IMR-90 (cell line): ENCODE measurements at regions not wholly inside any gene's neighbourhood (a gene's known extent, or its start where the extent isn't known, plus 50 kb on each side); places are given as distances from the start of the nearest gene placed in this dataset.

ENCODE experiments used
- ATAC-seq: fragments of 200-7000 bp; cut with Tn5 transposase; 2 replicates; pipeline ENCODE4 v1.9.1; 2020; ENCODE audit warnings: low read depth, mild to moderate bottlenecking, moderate library complexity
- BruUV-seq: library from RNA; stranded (reverse); fragments of 400-500 nt; replicated peaks from 2 replicates; lab custom pipeline; 2021; lab: Mats Ljungman, UMichigan
- CTCF ChIA-PET: fragments of 300-600 bp; formaldehyde crosslinking; extraction: SDS; loops from one replicate; lab custom pipeline; 2021; ENCODE audit warnings: antibody characterized with exemption; lab: Yijun Ruan, JAX
- POLR2A ChIA-PET: fragments of 300-600 bp; sonication (Branson Sonifier 250); formaldehyde crosslinking; loops from one replicate; lab custom pipeline; 2022; ENCODE audit warnings: antibody characterized with exemption; ENCODE audit not compliant: unreplicated experiment; lab: Charles Lee
- DNase-seq: peaks from one replicate; pipeline ENCODE4 v3.0.0; 2013
- H2AFZ ChIP-seq: replicated peaks from 2 replicates; pipeline ENCODE3; 2013; ENCODE audit warnings: low read length, mild to moderate bottlenecking; ENCODE audit not compliant: poor library complexity
- H2AK5ac ChIP-seq: 2 replicates; pipeline ENCODE4 v1.6.1; 2013; ENCODE audit warnings: low read depth, low read length, inconsistent platforms
- H2AK9ac ChIP-seq: replicated peaks from 2 replicates; pipeline ENCODE3; 2013; ENCODE audit warnings: mild to moderate bottlenecking, low read depth, low read length, moderate library complexity; ENCODE audit not compliant: poor library complexity
- H2BK120ac ChIP-seq: 2 replicates; pipeline ENCODE4 v1.6.1; 2013; ENCODE audit warnings: low read depth, low read length, inconsistent platforms
- H2BK15ac ChIP-seq: 3 replicates; pipeline ENCODE4 v1.6.1; 2013; ENCODE audit warnings: low read depth, low read length, inconsistent platforms
- H2BK20ac ChIP-seq: 2 replicates; pipeline ENCODE4 v1.6.1; 2013; ENCODE audit warnings: low read depth, mild to moderate bottlenecking, inconsistent platforms, low read length, moderate library complexity
- H2BK5ac ChIP-seq: 2 replicates; pipeline ENCODE4 v1.6.1; 2013; ENCODE audit warnings: mild to moderate bottlenecking, low read depth, low read length, inconsistent platforms; ENCODE audit not compliant: poor library complexity, severe bottlenecking
- H3K14ac ChIP-seq: replicated peaks from 2 replicates; pipeline ENCODE4 v1.6.1; 2013; ENCODE audit warnings: low read depth, low read length, inconsistent platforms
- H3K18ac ChIP-seq: 2 replicates; pipeline ENCODE4 v1.6.1; 2013; ENCODE audit warnings: low read depth, low read length, control low read depth
- H3K23ac ChIP-seq: 2 replicates; pipeline ENCODE4 v1.6.1; 2013; ENCODE audit warnings: low read depth, low read length, inconsistent platforms
- H3K27ac ChIP-seq: 2 replicates; pipeline ENCODE4 v1.5.1; 2013; ENCODE audit warnings: mild to moderate bottlenecking, control low read depth, low read length; ENCODE audit not compliant: insufficient read depth
- H3K27me3 ChIP-seq: 2 replicates; pipeline ENCODE4 v1.6.1; 2013; ENCODE audit warnings: low read length; ENCODE audit not compliant: control insufficient read depth, insufficient read depth
- H3K36me3 ChIP-seq: 2 replicates; pipeline ENCODE4 v1.6.1; 2013; ENCODE audit warnings: low read length, mixed read lengths; ENCODE audit not compliant: control insufficient read depth, insufficient read depth
- H3K4ac ChIP-seq: 2 replicates; pipeline ENCODE4 v1.6.1; 2013; ENCODE audit warnings: low read depth, low read length, inconsistent platforms
- H3K4me1 ChIP-seq: 2 replicates; pipeline ENCODE4 v1.6.1; 2013; ENCODE audit warnings: low read length, mixed read lengths; ENCODE audit not compliant: control insufficient read depth, insufficient read depth
- H3K4me2 ChIP-seq: 2 replicates; pipeline ENCODE4 v1.6.1; 2013; ENCODE audit warnings: low read depth, mild to moderate bottlenecking, control low read depth, low read length, moderate library complexity
- H3K4me3 ChIP-seq: 2 replicates; pipeline ENCODE4 v1.5.1; 2013; ENCODE audit warnings: low read depth, mild to moderate bottlenecking, control low read depth, low read length, moderate library complexity; ENCODE audit not compliant: insufficient read depth
- H3K56ac ChIP-seq: 2 replicates; pipeline ENCODE4 v1.6.1; 2013; ENCODE audit warnings: low read length, inconsistent platforms; ENCODE audit not compliant: insufficient read depth; ENCODE audit errors: extremely low read depth
- H3K79me1 ChIP-seq, 2 experiments: 2 replicates each; pipeline ENCODE4 v1.6.1; 2013; ENCODE audit warnings: low read length in 2 of 2, inconsistent platforms in 1 of 2, low read depth in 1 of 2
- H3K9ac ChIP-seq: 2 replicates; pipeline ENCODE4 v1.6.1; 2013; ENCODE audit warnings: low read depth, low read length, control low read depth
- H3K9me1 ChIP-seq: 2 replicates; pipeline ENCODE4 v1.6.1; 2013; ENCODE audit warnings: low read length, inconsistent platforms; ENCODE audit not compliant: insufficient read depth
- H3K9me3 ChIP-seq: 2 replicates; pipeline ENCODE4 v1.6.1; 2013; ENCODE audit warnings: low read length; ENCODE audit not compliant: control insufficient read depth, insufficient read depth
- H4K20me1 ChIP-seq: 2 replicates; pipeline ENCODE4 v1.6.1; 2013; ENCODE audit warnings: low read length, inconsistent platforms; ENCODE audit not compliant: insufficient read depth
- H4K5ac ChIP-seq: 2 replicates; pipeline ENCODE4 v1.6.1; 2013; ENCODE audit warnings: mild to moderate bottlenecking, low read depth, low read length, control low read depth
- H4K8ac ChIP-seq, 2 experiments: 2 replicates each; pipeline ENCODE4 v1.6.1; 2013; ENCODE audit warnings: low read depth in 2 of 2, low read length in 2 of 2, control low read depth in 1 of 2, inconsistent platforms in 1 of 2
- H4K91ac ChIP-seq: 2 replicates; pipeline ENCODE4 v1.6.1; 2013; ENCODE audit warnings: low read depth, low read length, inconsistent platforms; ENCODE audit not compliant: insufficient read depth
- BHLHE40 ChIP-seq: fragments of 150-350 bp; IDR thresholded peaks from 2 replicates; pipeline ENCODE4 v1.6.1; 2016; ENCODE audit warnings: mild to moderate bottlenecking, low read depth, low read length
- CHD1 ChIP-seq: IDR thresholded peaks from 2 replicates; pipeline ENCODE4 v1.6.1; 2012; ENCODE audit warnings: low read depth, low read length, improper control_type of control experiment
- CTCF ChIP-seq: conservative IDR thresholded peaks from 2 replicates; pipeline ENCODE4 v1.5.1; 2012; ENCODE audit warnings: mild to moderate bottlenecking, low read depth, low read length, improper control_type of control experiment
- ELK1 ChIP-seq: fragments of 150-350 bp; IDR thresholded peaks from 2 replicates; pipeline ENCODE4 v1.6.1; 2016; ENCODE audit warnings: low read depth, mild to moderate bottlenecking, low read length, moderate library complexity, borderline replicate concordance
- FOS ChIP-seq: fragments of 150-350 bp; IDR thresholded peaks from 2 replicates; pipeline ENCODE4 v1.6.1; 2016; ENCODE audit warnings: low read depth, low read length
- MAZ ChIP-seq: IDR thresholded peaks from 2 replicates; pipeline ENCODE4 v1.6.1; 2012; ENCODE audit warnings: low read depth, mild to moderate bottlenecking, low read length, improper control_type of control experiment, moderate library complexity, borderline replicate concordance
- NFE2L2 ChIP-seq: fragments of 150-350 bp; IDR thresholded peaks from 2 replicates; pipeline ENCODE4 v1.6.1; 2016; ENCODE audit warnings: low read depth, mild to moderate bottlenecking, low read length
- POLR2A ChIP-seq: IDR thresholded peaks from 2 replicates; pipeline ENCODE4 v1.6.1; 2012; ENCODE audit warnings: mild to moderate bottlenecking, low read depth, low read length
- RAD21 ChIP-seq: IDR thresholded peaks from 2 replicates; pipeline ENCODE4 v1.6.1; 2012; ENCODE audit warnings: low read length, improper control_type of control experiment
- RCOR1 ChIP-seq: IDR thresholded peaks from 2 replicates; pipeline ENCODE4 v1.6.1; 2012; ENCODE audit warnings: mild to moderate bottlenecking, low read length, improper control_type of control experiment; ENCODE audit not compliant: insufficient replicate concordance
- RFX5 ChIP-seq: IDR thresholded peaks from 2 replicates; pipeline ENCODE4 v1.8.0; 2012; ENCODE audit warnings: low read depth, mild to moderate bottlenecking, low read length, moderate library complexity
- SMC3 ChIP-seq: fragments of 150-350 bp; IDR thresholded peaks from 2 replicates; pipeline ENCODE4 v1.6.1; 2016; ENCODE audit warnings: low read depth, mild to moderate bottlenecking, antibody characterized with exemption, low read length, moderate library complexity
- USF2 ChIP-seq: fragments of 150-350 bp; IDR thresholded peaks from 2 replicates; pipeline ENCODE4 v1.6.1; 2017; ENCODE audit warnings: mild to moderate bottlenecking, antibody characterized with exemption, low read length, low read depth
- WGBS, 2 experiments: methylation state at CpG; one replicate each; pipeline versions ENCODE4 v1.1.5 to v1.1.7; 2013; ENCODE audit warnings: missing lambda C conversion rate in 2 of 2; ENCODE audit not compliant: insufficient read length in 1 of 2; ENCODE audit errors: extremely low coverage in 2 of 2; 5-methylcytosine and 5-hydroxymethylcytosine counted together
- dilution Hi-C: fragments of 300-500 bp; cut with HindIII; formaldehyde crosslinking; loops from one replicate; pipeline ENCODE4 v1.14.3; 2018; ENCODE audit warnings: low sequenced_read_pairs; ENCODE audit not compliant: unreplicated experiment
- in situ Hi-C: fragments of 300-500 bp; cut with MboI; formaldehyde crosslinking; loops from 3 replicates; pipeline ENCODE4 v1.14.3; 2019; ENCODE audit warnings: low sequenced_read_pairs, inconsistent platforms, mixed read lengths
- intact Hi-C: fragments of 100-400 bp; cut with micrococcal nuclease; formaldehyde crosslinking; loops from 2 replicates; pipeline ENCODE4 v1.10.0; 2022

GRCh38 chr14:80080601-80081000 lies 130.7 kb downstream of the DIO2 start:
- no peak overlapping the region for H4K5ac ChIP-seq
- TF ChIP-seq CTCF (no peak), BHLHE40 (no peak), USF2 (no peak), FOS (no peak), SMC3 (no peak), RFX5 (no peak), MAZ (no peak), POLR2A (no peak), CHD1 (no peak), NFE2L2 (no peak), ELK1 (no peak), RAD21 (no peak), RCOR1 (no peak)
- dilution Hi-C loops (no loop called here), intact Hi-C loops (no loop called here), in situ Hi-C loops (no loop called here)
- no peak overlapping the region for H2BK120ac ChIP-seq
- no peak overlapping the region for H3K56ac ChIP-seq
- H3K4ac ChIP-seq = no peak overlapping the region
- no peaks in the 10 kb centered on the region for H3K79me1 ChIP-seq
- H2AK9ac ChIP-seq = no peak overlapping the region
- H2BK5ac ChIP-seq = no peak overlapping the region
- ATAC-seq (no peak), DNase-seq (no peak)
- POLR2A ChIA-PET = no interaction called here
- no peak overlapping the region for H3K18ac ChIP-seq
- H2AFZ ChIP-seq = no peak overlapping the region
- BruUV-seq = no TSS peak
- no peak overlapping the region for H4K8ac ChIP-seq
- H3K27me3 ChIP-seq = no peaks in the 10 kb centered on the region
- no peak overlapping the region for H3K14ac ChIP-seq
- H3K4me2 ChIP-seq = no peak overlapping the region
- no peak overlapping the region for H3K27ac ChIP-seq
- H3K9me3 ChIP-seq = no peaks in the 10 kb centered on the region
- H4K20me1 ChIP-seq = no peaks in the 10 kb centered on the region
- H3K4me1 ChIP-seq = no peaks in the 10 kb centered on the region
- H3K9ac ChIP-seq = no peak overlapping the region
- H2BK15ac ChIP-seq = no peak overlapping the region
- H2BK20ac ChIP-seq = no peak overlapping the region
- no peaks in the 10 kb centered on the region for H3K36me3 ChIP-seq
- no peak overlapping the region for H3K23ac ChIP-seq
- H4K91ac ChIP-seq = no peak overlapping the region
- WGBS, 2 experiments = no CpG with 5 or more reads among the region's 4 CpGs
- H3K9me1 ChIP-seq = no peaks in the 10 kb centered on the region
- H3K4me3 ChIP-seq = no peak overlapping the region
- H2AK5ac ChIP-seq = no peak overlapping the region
- CTCF ChIA-PET = no interaction called here
